Endothelial cell of umbilical vein (primary cell): ENCODE measurements at regions not wholly inside any gene's neighbourhood (a gene's known extent, or its start where the extent isn't known, plus 50 kb on each side); places are given as distances from the start of the nearest gene placed in this dataset.

Experiments used
- BruUV-seq: library from RNA; stranded (reverse); fragments of 400-500 nt; replicated peaks from 2 replicates; lab custom pipeline; 2021; lab: Mats Ljungman, UMichigan
- CTCF ChIA-PET: fragments of 300-600, 350-600 bp; sonication (Branson Sonifier 250); formaldehyde crosslinking; loops from one replicate; lab custom pipeline; 2021; ENCODE audit warnings: antibody characterized with exemption, inconsistent platforms; lab: Charles Lee
- POLR2A ChIA-PET: fragments of 300-600, 350-600 bp; sonication (Branson Sonifier 250); formaldehyde crosslinking; loops from one replicate; lab custom pipeline; 2021; ENCODE audit warnings: antibody characterized with exemption, inconsistent platforms; lab: Charles Lee
- DNase-seq: peaks from one replicate; pipeline ENCODE4 v3.0.0-alpha.2; 2011; ENCODE audit warnings: low read depth, low spot score
- FAIRE-seq: peaks from 2 replicates; lab custom pipeline; 2011; peaks lifted over from hg19 to GRCh38; lab: Jason Lieb, UNC
- H2AFZ ChIP-seq: 2 replicates; pipeline ENCODE4 v1.6.0; 2012; ENCODE audit warnings: low read depth, low read length, control low read depth, inconsistent platforms
- H3K27ac ChIP-seq: 2 replicates; pipeline ENCODE4 v1.5.1; 2011; ENCODE audit warnings: low read depth, mild to moderate bottlenecking, control low read depth, low read length, moderate library complexity; ENCODE audit not compliant: insufficient read depth
- H3K27me3 ChIP-seq, 2 experiments: 2 replicates each; pipeline versions ENCODE4 v1.6.0 to v1.6.1; 2011; ENCODE audit warnings: low read length in 2 of 2, mixed read lengths in 1 of 2; ENCODE audit not compliant: control insufficient read depth in 2 of 2, insufficient read depth in 2 of 2
- H3K36me3 ChIP-seq, 2 experiments: 2 replicates in 1 of 2; 3 replicates in 1 of 2; pipeline ENCODE4 v1.5.1; 2011; ENCODE audit warnings: low read length in 2 of 2, mild to moderate bottlenecking in 1 of 2, moderate library complexity in 1 of 2; ENCODE audit not compliant: control insufficient read depth in 2 of 2, insufficient read depth in 2 of 2; ENCODE audit errors: extremely low read depth in 1 of 2
- H3K4me1 ChIP-seq: 3 replicates; pipeline ENCODE4 v1.5.1; 2011; ENCODE audit warnings: mild to moderate bottlenecking, low read length; ENCODE audit not compliant: control insufficient read depth, insufficient read depth; ENCODE audit errors: extremely low read depth
- H3K4me2 ChIP-seq: 2 replicates; pipeline ENCODE4 v1.6.1; 2011; ENCODE audit warnings: low read length, control low read depth, mixed read lengths; ENCODE audit not compliant: insufficient read depth
- H3K4me3 ChIP-seq, 3 experiments: fragments of 200-600 bp in 1 of 3; sonication (generic), shearing (Covaris generic) in 1 of 3; replicated peaks in 1 of 3; 2 replicates each; pipeline ENCODE4 v1.5.1; 2011 to 2016; ENCODE audit warnings: control low read depth in 3 of 3, low read length in 3 of 3, mild to moderate bottlenecking in 2 of 3, inconsistent platforms in 1 of 3, low read depth in 1 of 3, moderate library complexity in 1 of 3; ENCODE audit not compliant: insufficient read depth in 1 of 3
- H3K79me2 ChIP-seq: 2 replicates; pipeline ENCODE4 v1.6.0; 2012; ENCODE audit warnings: low read length, inconsistent platforms; ENCODE audit not compliant: control insufficient read depth, insufficient read depth
- H3K9ac ChIP-seq: replicated peaks from 2 replicates; pipeline ENCODE3; 2011; ENCODE audit warnings: low read length, control low read depth; ENCODE audit not compliant: insufficient read depth; ENCODE audit errors: extremely low read depth
- H3K9me1 ChIP-seq: replicated peaks from 3 replicates; pipeline ENCODE4 v1.6.0; 2011; ENCODE audit warnings: mild to moderate bottlenecking, low read length; ENCODE audit not compliant: control insufficient read depth, insufficient read depth; ENCODE audit errors: extremely low read depth
- H3K9me3 ChIP-seq: replicated peaks from 2 replicates; pipeline ENCODE4 v1.5.1; 2012; ENCODE audit warnings: low read length, inconsistent platforms; ENCODE audit not compliant: control insufficient read depth, insufficient read depth
- H4K20me1 ChIP-seq: replicated peaks from 2 replicates; pipeline ENCODE3; 2011; ENCODE audit warnings: mild to moderate bottlenecking, low read length; ENCODE audit not compliant: control insufficient read depth, insufficient read depth; ENCODE audit errors: extremely low read depth
- CTCF ChIP-seq, 2 donors: IDR thresholded peaks; 1 replicate in 1 of 2; 2 replicates in 1 of 2; pipeline ENCODE4 v1.5.1; 2011; ENCODE audit warnings: low read length in 2 of 2, mild to moderate bottlenecking in 2 of 2, moderate library complexity in 2 of 2, control low read depth in 1 of 2, inconsistent platforms in 1 of 2, low read depth in 1 of 2; ENCODE audit not compliant: insufficient read depth in 1 of 2; ENCODE audit errors: extremely low read depth in 1 of 2
- EZH2 ChIP-seq: IDR thresholded peaks from 2 replicates; pipeline ENCODE4 v1.6.1; 2012; ENCODE audit warnings: borderline replicate concordance, low read depth, mild to moderate bottlenecking, moderate library complexity, low read length, inconsistent platforms; ENCODE audit not compliant: severe bottlenecking
- FOS ChIP-seq: IDR thresholded peaks from 2 replicates; pipeline ENCODE4 v1.6.1; 2011; ENCODE audit warnings: mild to moderate bottlenecking, low read length, moderate library complexity, borderline replicate concordance; ENCODE audit not compliant: insufficient read depth
- GATA2 ChIP-seq: IDR thresholded peaks from 2 replicates; pipeline ENCODE4 v1.7.0; 2011; ENCODE audit warnings: low read depth, mild to moderate bottlenecking, moderate library complexity, mixed read lengths, low read length; ENCODE audit not compliant: insufficient read length, insufficient read depth
- JUN ChIP-seq: IDR thresholded peaks from 2 replicates; pipeline ENCODE4 v1.6.1; 2011; ENCODE audit warnings: borderline replicate concordance, low read depth; ENCODE audit not compliant: insufficient read length, insufficient read depth
- MAX ChIP-seq: IDR thresholded peaks from 2 replicates; pipeline ENCODE4 v1.6.1; 2011; ENCODE audit not compliant: insufficient read depth, insufficient read length
- MYC ChIP-seq: IDR thresholded peaks from one replicate; pipeline ENCODE4 v1.6.1; 2011; ENCODE audit warnings: mild to moderate bottlenecking, low read depth, low read length
- POLR2A ChIP-seq: IDR thresholded peaks from 2 replicates; pipeline ENCODE4 v1.6.1; 2012; ENCODE audit warnings: low read depth, mild to moderate bottlenecking, control low read depth, low read length
- POLR2AphosphoS5 ChIP-seq: IDR thresholded peaks from 2 replicates; pipeline ENCODE4 v1.6.1; 2012; ENCODE audit warnings: low read depth, mild to moderate bottlenecking, control low read depth, low read length, moderate library complexity; ENCODE audit not compliant: insufficient read depth
- dilution Hi-C: fragments of 300-500 bp; cut with MboI; formaldehyde crosslinking; loops from one replicate; pipeline ENCODE4 v1.15.0; 2019; ENCODE audit warnings: low sequenced_read_pairs; ENCODE audit not compliant: extremely low pct_ligation_motif_present
- intact Hi-C: fragments of 100-400 bp; cut with micrococcal nuclease; formaldehyde crosslinking; loops from one replicate; pipeline ENCODE4 v1.10.0; 2022

GRCh38 chr6:27159725-27160124 lies 87.8 kb upstream of the PRSS16 start:
- FAIRE-seq (no peak), DNase-seq (no peak)
- TF ChIP-seq EZH2 = no peak
- TF ChIP-seq POLR2AphosphoS5 = no peak
- no peak for TF ChIP-seq CTCF (IDR thresholded peaks at IDR 0.05; ENCODE audit: extremely low read depth in 1 of 2, insufficient read depth in 1 of 2, low read depth in 1 of 2, low read length in 2 of 2)
- no peak for TF ChIP-seq MYC
- TF ChIP-seq JUN = no peak
- TF ChIP-seq MAX = no peak
- TF ChIP-seq POLR2A = no peak
- TF ChIP-seq GATA2 = no peak
- no peak for TF ChIP-seq FOS
- no peak overlapping the region for H3K27ac ChIP-seq
- POLR2A ChIA-PET = interaction anchor here (1.1 kb wide), 1 partner anchor 13 kb away, joined by 3 read pairs; a partner anchor contains a TSS
- dilution Hi-C loops (no loop called here), intact Hi-C loops (loop anchor here (10.0 kb wide), 1 partner anchor 1525 kb away; no protein-coding TSS in a partner anchor)
- no peaks in the 10 kb centered on the region for H3K9me3 ChIP-seq
- no peaks in the 10 kb centered on the region for H3K36me3 ChIP-seq
- H3K9me1 ChIP-seq = no peaks in the 10 kb centered on the region
- H3K79me2 ChIP-seq = no peaks in the 10 kb centered on the region
- no TSS peak for BruUV-seq
- H2AFZ ChIP-seq = no peak overlapping the region
- H3K4me3 ChIP-seq = no peak overlapping the region
- H3K4me2 ChIP-seq = no peak overlapping the region
- peaks cover 10% of the 10 kb centered on the region for H3K4me1 ChIP-seq
- CTCF ChIA-PET = interaction anchor here (0.8 to 3.6 kb wide), 8 partner anchors 18 to 736 kb away, joined by 3 to 35 read pairs (median 7); no protein-coding TSS in a partner anchor
- no peak overlapping the region for H3K9ac ChIP-seq
- peaks cover 4 to 8% of the 10 kb centered on the region in 2 experiments for H3K27me3 ChIP-seq
- no peaks in the 10 kb centered on the region for H4K20me1 ChIP-seq
